ENCODE measurements at regions not wholly inside any gene's neighbourhood (a gene's known extent, or its start where the extent isn't known, plus 50 kb on each side); places are given as distances from the start of the nearest gene placed in this dataset.

- no peaks in the 10 kb centered on the region for H3K27me3 ChIP-seq (replicated peaks; ENCODE audit: control insufficient read depth, insufficient read depth, low read length)
- no peak for TF ChIP-seq CTCF (IDR thresholded peaks at IDR 0.05; ENCODE audit: insufficient read depth in 1 of 2, low read depth in 1 of 2, low read length in 1 of 2, severe bottlenecking in 1 of 2, unreplicated experiment in 1 of 2)
- no peak for DNase-seq
- no peaks in the 10 kb centered on the region; the same call in 1 of the 2 replicates for H3K9me3 ChIP-seq
- Mint-ChIP-seq H3K9me3 (ENCODE audit: unreplicated experiment) (no peaks in the 10 kb centered on the region), H3K36me3 (ENCODE audit: insufficient read depth, unreplicated experiment) (no peaks in the 10 kb centered on the region), H3K27ac (ENCODE audit: unreplicated experiment) (no peak overlapping the region), H3K4me1 (ENCODE audit: low read depth, unreplicated experiment) (no peaks in the 10 kb centered on the region), H3K4me3 (ENCODE audit: unreplicated experiment) (no peak overlapping the region), H3K27me3 (ENCODE audit: insufficient read depth, unreplicated experiment) (no peaks in the 10 kb centered on the region)
- no peaks in the 10 kb centered on the region for H3K36me3 ChIP-seq (ENCODE audit: control insufficient read depth, insufficient read depth, low read length)
- no peak overlapping the region for H3K4me3 ChIP-seq (ENCODE audit: low read depth, low read length)
- no TSS peak for BruUV-seq (replicated peaks)
- intact Hi-C loops (cut with micrococcal nuclease; ENCODE audit: unreplicated experiment): no loop called here
- H3K4me1 ChIP-seq: no peaks in the 10 kb centered on the region
- ChIA-PET POLR2A (no interaction called here), CTCF (no interaction called here)
Observed at GRCh38 chr10:81021428-81022129, 483.9 kb downstream of the SH2D4B start.

- no peaks in the 10 kb centered on the region for H3K4me1 Mint-ChIP-seq (ENCODE audit: low read depth, unreplicated experiment)
- intact Hi-C loops (cut with micrococcal nuclease; ENCODE audit: unreplicated experiment): no loop called here
- no peaks in the 10 kb centered on the region for H3K9me3 Mint-ChIP-seq (ENCODE audit: unreplicated experiment)
- no peaks in the 10 kb centered on the region for H3K4me1 ChIP-seq
- no peaks in the 10 kb centered on the region for H3K36me3 Mint-ChIP-seq (ENCODE audit: insufficient read depth, unreplicated experiment)
- H3K4me3 Mint-ChIP-seq (ENCODE audit: unreplicated experiment): no peak overlapping the region
- no peaks in the 10 kb centered on the region for H3K36me3 ChIP-seq (ENCODE audit: control insufficient read depth, insufficient read depth, low read length)
- DNase-seq: no peak
- CTCF ChIA-PET: no interaction called here
- TF ChIP-seq CTCF (IDR thresholded peaks at IDR 0.05; ENCODE audit: insufficient read depth in 1 of 2, low read depth in 1 of 2, low read length in 1 of 2, severe bottlenecking in 1 of 2, unreplicated experiment in 1 of 2): no peak
- H3K27ac Mint-ChIP-seq (ENCODE audit: unreplicated experiment): no peak overlapping the region
- POLR2A ChIA-PET: no interaction called here
- H3K9me3 ChIP-seq: no peaks in the 10 kb centered on the region
- H3K4me3 ChIP-seq (ENCODE audit: low read depth, low read length): no peak overlapping the region
- H3K27me3 ChIP-seq (replicated peaks; ENCODE audit: control insufficient read depth, insufficient read depth, low read length): no peaks in the 10 kb centered on the region
- no TSS peak for BruUV-seq (replicated peaks)
- no peaks in the 10 kb centered on the region for H3K27me3 Mint-ChIP-seq (ENCODE audit: insufficient read depth, unreplicated experiment)
Observed at GRCh38 chr10:81026591-81026990, 488.9 kb downstream of the SH2D4B start.

- no peak overlapping the region for H3K4me3 Mint-ChIP-seq (ENCODE audit: unreplicated experiment)
- no peaks in the 10 kb centered on the region for H3K4me1 Mint-ChIP-seq (ENCODE audit: low read depth, unreplicated experiment)
- Histone ChIP-seq H3K36me3 (ENCODE audit: control insufficient read depth, insufficient read depth, low read length) (no peaks in the 10 kb centered on the region), H3K27me3 (replicated peaks; ENCODE audit: control insufficient read depth, insufficient read depth, low read length) (no peaks in the 10 kb centered on the region), H3K9me3 (no peaks in the 10 kb centered on the region), H3K4me3 (ENCODE audit: low read depth, low read length) (no peak overlapping the region), H3K4me1 (no peaks in the 10 kb centered on the region)
- ChIA-PET POLR2A (no interaction called here), CTCF (no interaction called here)
- H3K27ac Mint-ChIP-seq (ENCODE audit: unreplicated experiment): no peak overlapping the region
- no peaks in the 10 kb centered on the region for H3K36me3 Mint-ChIP-seq (ENCODE audit: insufficient read depth, unreplicated experiment)
- no peaks in the 10 kb centered on the region for H3K27me3 Mint-ChIP-seq (ENCODE audit: insufficient read depth, unreplicated experiment)
- DNase-seq: no peak
- no TSS peak for BruUV-seq (replicated peaks)
- H3K9me3 Mint-ChIP-seq (ENCODE audit: unreplicated experiment): no peaks in the 10 kb centered on the region
- intact Hi-C loops (cut with micrococcal nuclease; ENCODE audit: unreplicated experiment): no loop called here
- no peak for TF ChIP-seq CTCF (IDR thresholded peaks at IDR 0.05; ENCODE audit: insufficient read depth in 1 of 2, low read depth in 1 of 2, low read length in 1 of 2, severe bottlenecking in 1 of 2, unreplicated experiment in 1 of 2)
Observed at GRCh38 chr10:81027223-81027622, 489.5 kb downstream of the SH2D4B start.
